ENCODE measurements at regions not wholly inside any gene's neighbourhood (a gene's known extent, or its start where the extent isn't known, plus 50 kb on each side); places are given as distances from the start of the nearest gene placed in this dataset.

- TF ChIP-seq, protein P1, sequence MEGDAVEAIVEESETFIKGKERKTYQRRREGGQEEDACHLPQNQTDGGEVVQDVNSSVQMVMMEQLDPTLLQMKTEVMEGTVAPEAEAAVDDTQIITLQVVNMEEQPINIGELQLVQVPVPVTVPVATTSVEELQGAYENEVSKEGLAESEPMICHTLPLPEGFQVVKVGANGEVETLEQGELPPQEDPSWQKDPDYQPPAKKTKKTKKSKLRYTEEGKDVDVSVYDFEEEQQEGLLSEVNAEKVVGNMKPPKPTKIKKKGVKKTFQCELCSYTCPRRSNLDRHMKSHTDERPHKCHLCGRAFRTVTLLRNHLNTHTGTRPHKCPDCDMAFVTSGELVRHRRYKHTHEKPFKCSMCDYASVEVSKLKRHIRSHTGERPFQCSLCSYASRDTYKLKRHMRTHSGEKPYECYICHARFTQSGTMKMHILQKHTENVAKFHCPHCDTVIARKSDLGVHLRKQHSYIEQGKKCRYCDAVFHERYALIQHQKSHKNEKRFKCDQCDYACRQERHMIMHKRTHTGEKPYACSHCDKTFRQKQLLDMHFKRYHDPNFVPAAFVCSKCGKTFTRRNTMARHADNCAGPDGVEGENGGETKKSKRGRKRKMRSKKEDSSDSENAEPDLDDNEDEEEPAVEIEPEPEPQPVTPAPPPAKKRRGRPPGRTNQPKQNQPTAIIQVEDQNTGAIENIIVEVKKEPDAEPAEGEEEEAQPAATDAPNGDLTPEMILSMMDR (IDR thresholded peaks at IDR 0.05; ENCODE audit: extremely low read depth in 1 of 2, insufficient read depth in 1 of 2, low read depth in 1 of 2, low read length in 2 of 2), result no peak
- TF ChIP-seq, protein P2, sequence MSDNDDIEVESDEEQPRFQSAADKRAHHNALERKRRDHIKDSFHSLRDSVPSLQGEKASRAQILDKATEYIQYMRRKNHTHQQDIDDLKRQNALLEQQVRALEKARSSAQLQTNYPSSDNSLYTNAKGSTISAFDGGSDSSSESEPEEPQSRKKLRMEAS (IDR thresholded peaks at IDR 0.05; ENCODE audit: insufficient read depth, insufficient read length), result no peak
- TF ChIP-seq POLR2AphosphoS5 (IDR thresholded peaks at IDR 0.05; ENCODE audit: insufficient read depth, low read depth, low read length) (no peak), EZH2 (IDR thresholded peaks at IDR 0.05; ENCODE audit: borderline replicate concordance, low read depth, low read length, severe bottlenecking) (no peak), POLR2A (IDR thresholded peaks at IDR 0.05; ENCODE audit: low read depth, low read length) (no peak)
Measured at GRCh38 chr12:102680304-102680703, 199.9 kb upstream of the IGF1 start.

Measured in endothelial cell of umbilical vein (primary cell).